OCI-LY3 (cell line): ENCODE measurements at regions not wholly inside any gene's neighbourhood (a gene's known extent, or its start where the extent isn't known, plus 50 kb on each side); places are given as distances from the start of the nearest gene placed in this dataset.

Experiments used
- EZH2phosphoT487 ChIP-seq: fragments of 200-600 bp; shearing (Covaris generic); IDR thresholded peaks from 2 replicates; pipeline ENCODE4 v1.6.1; 2018; ENCODE audit warnings: antibody characterized with exemption, mixed run types, low read depth
- TF ChIP-seq, protein P1 (sequence below): fragments of 200-600, 300-600 bp; sonication (generic); IDR thresholded peaks from 2 replicates; pipeline ENCODE4 v1.5.1; 2014; ENCODE audit warnings: antibody characterized with exemption, low read length, low read depth

DNA sequence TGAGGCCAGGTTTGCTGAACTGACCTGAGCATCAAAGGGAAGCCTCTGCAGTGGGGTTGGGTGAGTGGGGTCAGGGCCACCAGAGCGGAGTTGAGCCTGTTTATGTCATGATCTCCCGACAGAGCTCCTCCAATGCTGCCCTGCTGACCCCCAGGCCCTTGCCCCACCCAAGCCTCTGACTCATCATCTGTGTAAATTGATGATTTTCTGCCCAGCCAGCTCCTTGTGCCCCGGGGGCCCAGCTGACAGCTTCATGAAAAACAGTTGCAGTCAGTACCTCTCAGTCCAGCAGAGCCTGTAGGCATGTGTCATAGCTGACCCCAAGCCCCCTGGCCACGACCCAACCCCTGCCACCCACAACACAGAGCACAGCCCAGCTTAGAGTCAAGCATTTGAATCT is 134.9 kb downstream of the CCT6B start:
- TF ChIP-seq, protein P1, sequence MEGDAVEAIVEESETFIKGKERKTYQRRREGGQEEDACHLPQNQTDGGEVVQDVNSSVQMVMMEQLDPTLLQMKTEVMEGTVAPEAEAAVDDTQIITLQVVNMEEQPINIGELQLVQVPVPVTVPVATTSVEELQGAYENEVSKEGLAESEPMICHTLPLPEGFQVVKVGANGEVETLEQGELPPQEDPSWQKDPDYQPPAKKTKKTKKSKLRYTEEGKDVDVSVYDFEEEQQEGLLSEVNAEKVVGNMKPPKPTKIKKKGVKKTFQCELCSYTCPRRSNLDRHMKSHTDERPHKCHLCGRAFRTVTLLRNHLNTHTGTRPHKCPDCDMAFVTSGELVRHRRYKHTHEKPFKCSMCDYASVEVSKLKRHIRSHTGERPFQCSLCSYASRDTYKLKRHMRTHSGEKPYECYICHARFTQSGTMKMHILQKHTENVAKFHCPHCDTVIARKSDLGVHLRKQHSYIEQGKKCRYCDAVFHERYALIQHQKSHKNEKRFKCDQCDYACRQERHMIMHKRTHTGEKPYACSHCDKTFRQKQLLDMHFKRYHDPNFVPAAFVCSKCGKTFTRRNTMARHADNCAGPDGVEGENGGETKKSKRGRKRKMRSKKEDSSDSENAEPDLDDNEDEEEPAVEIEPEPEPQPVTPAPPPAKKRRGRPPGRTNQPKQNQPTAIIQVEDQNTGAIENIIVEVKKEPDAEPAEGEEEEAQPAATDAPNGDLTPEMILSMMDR = no peak
- TF ChIP-seq EZH2phosphoT487 = no peak
